ENCODE measurements at regions not wholly inside any gene's neighbourhood (a gene's known extent, or its start where the extent isn't known, plus 50 kb on each side); places are given as distances from the start of the nearest gene placed in this dataset.

DNA sequence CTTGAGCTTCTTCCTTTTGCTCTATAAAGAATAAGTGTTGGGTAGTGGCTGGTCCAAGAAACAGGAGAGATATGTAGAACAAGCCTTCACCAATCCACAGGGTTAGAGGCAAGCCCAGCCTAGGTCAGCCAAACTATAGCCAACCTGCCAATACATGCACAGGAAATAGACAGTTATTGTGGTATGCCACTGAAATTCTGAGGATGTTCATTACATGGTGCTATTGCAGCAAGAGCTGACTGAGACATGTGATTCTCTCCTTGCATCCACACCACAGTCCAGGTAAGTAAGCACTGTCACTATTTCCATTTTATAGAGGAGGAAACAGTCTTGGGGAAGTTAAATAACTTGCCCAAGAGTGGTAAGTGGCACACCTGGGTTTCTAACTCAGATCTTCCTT, 268.1 kb downstream of the NPIPA8 start:
- ChIA-PET POLR2A (no interaction called here), CTCF (no interaction called here)
- peaks cover 0 to 3% (median 0%) of the 10 kb centered on the region in 4 experiments for H3K27me3 ChIP-seq (replicated peaks in 1 of 4; ENCODE audit: control extremely low read depth in 1 of 4, control insufficient read depth in 3 of 4, insufficient read depth in 4 of 4, low read length in 3 of 4)
- no peak overlapping the region for H3K4me3 Mint-ChIP-seq
- H3K36me3 ChIP-seq (replicated peaks in 1 of 2; ENCODE audit: control extremely low read depth in 1 of 2, control insufficient read depth in 1 of 2, extremely low read depth in 1 of 2, insufficient read depth in 2 of 2, low read length in 1 of 2) = no peaks in the 10 kb centered on the region
- no peak overlapping the region for H3K4me3 ChIP-seq (ENCODE audit: control extremely low read depth in 1 of 5, extremely low read depth in 1 of 5, insufficient read depth in 1 of 5, low read depth in 2 of 5, low read length in 4 of 5)
- DNase-seq (no peak), ATAC-seq (ENCODE audit: low read depth) (no peak)
- H3K27ac Mint-ChIP-seq = no peak overlapping the region
- H3K4me2 ChIP-seq (replicated peaks; ENCODE audit: low read depth, low read length, poor library complexity, severe bottlenecking) = no peak overlapping the region
- intact Hi-C loops (cut with micrococcal nuclease) = no loop called here
- no peak overlapping the region for H3K27ac ChIP-seq (ENCODE audit: low read length in 2 of 2)
- H3K4me1 ChIP-seq (ENCODE audit: control insufficient read depth in 2 of 2, insufficient read depth in 2 of 2, low read length in 2 of 2) = no peaks in the 10 kb centered on the region
- TF ChIP-seq CTCF (IDR thresholded peaks at IDR 0.05) = no peak
- TF ChIP-seq EZH2 (IDR thresholded peaks at IDR 0.05; ENCODE audit: borderline replicate concordance, insufficient read depth, low read depth, low read length, poor library complexity, severe bottlenecking) = no peak
- no peaks in the 10 kb centered on the region for H4K20me1 ChIP-seq (ENCODE audit: control insufficient read depth, insufficient read depth, low read length, poor library complexity, severe bottlenecking)
- no peaks in the 10 kb centered on the region for H3K4me1 Mint-ChIP-seq
- H3K9me3 ChIP-seq (ENCODE audit: control extremely low read depth in 1 of 3, control insufficient read depth in 2 of 3, insufficient read depth in 1 of 3, low read length in 2 of 3) = no peaks in the 10 kb centered on the region
- H3K9ac ChIP-seq (ENCODE audit: low read length) = no peak overlapping the region
- peaks cover 3% of the 10 kb centered on the region for H3K27me3 Mint-ChIP-seq
- H3K79me2 ChIP-seq (ENCODE audit: control insufficient read depth, insufficient read depth, low read length) = no peaks in the 10 kb centered on the region
- H3K9me3 Mint-ChIP-seq (ENCODE audit: insufficient read depth) = peaks cover 13% of the 10 kb centered on the region
- H2AFZ ChIP-seq (ENCODE audit: insufficient read depth, low read depth, low read length, poor library complexity, severe bottlenecking) = no peak overlapping the region

GRCh38 chr16:18062713-18063112, 273.8 kb downstream of the NPIPA8 start:
- no peak overlapping the region for H3K4me3 Mint-ChIP-seq
- H3K4me3 ChIP-seq (ENCODE audit: control extremely low read depth in 1 of 5, extremely low read depth in 1 of 5, insufficient read depth in 1 of 5, low read depth in 2 of 5, low read length in 4 of 5) = no peak overlapping the region

More at GRCh38 chr16:18062713-18063112, 273.8 kb downstream of the NPIPA8 start:
- CTCF ChIA-PET = no interaction called here
- ATAC-seq (ENCODE audit: low read depth) = no peak
- Histone ChIP-seq H3K27me3 (replicated peaks in 1 of 4; ENCODE audit: control extremely low read depth in 1 of 4, control insufficient read depth in 3 of 4, insufficient read depth in 4 of 4, low read length in 3 of 4) (peaks cover 0 to 11% (median 3%) of the 10 kb centered on the region in 4 experiments), H3K4me2 (replicated peaks; ENCODE audit: low read depth, low read length, poor library complexity, severe bottlenecking) (no peak overlapping the region), H4K20me1 (ENCODE audit: control insufficient read depth, insufficient read depth, low read length, poor library complexity, severe bottlenecking) (no peaks in the 10 kb centered on the region), H3K36me3 (replicated peaks in 1 of 2; ENCODE audit: control extremely low read depth in 1 of 2, control insufficient read depth in 1 of 2, extremely low read depth in 1 of 2, insufficient read depth in 2 of 2, low read length in 1 of 2) (no peaks in the 10 kb centered on the region), H3K4me1 (ENCODE audit: control insufficient read depth in 2 of 2, insufficient read depth in 2 of 2, low read length in 2 of 2) (no peaks in the 10 kb centered on the region), H3K9me3 (ENCODE audit: control extremely low read depth in 1 of 3, control insufficient read depth in 2 of 3, insufficient read depth in 1 of 3, low read length in 2 of 3) (peaks cover 0 to 12% (median 0%) of the 10 kb centered on the region in 3 donors), H3K9ac (ENCODE audit: low read length) (no peak overlapping the region), H3K27ac (ENCODE audit: low read length in 2 of 2) (no peak overlapping the region), H3K79me2 (ENCODE audit: control insufficient read depth, insufficient read depth, low read length) (no peaks in the 10 kb centered on the region), H2AFZ (ENCODE audit: insufficient read depth, low read depth, low read length, poor library complexity, severe bottlenecking) (no peak overlapping the region)
- 28% methylated on average over 9 of the region's 9 CpGs for WGBS (ENCODE audit: insufficient coverage)
- H3K9me3 Mint-ChIP-seq (ENCODE audit: insufficient read depth) = peaks cover 9% of the 10 kb centered on the region
- H3K27me3 Mint-ChIP-seq = peaks cover 26% of the 10 kb centered on the region
- POLR2A ChIA-PET = interaction anchor here (0.6 kb wide), 1 partner anchor 1167 kb away, joined by 5 read pairs; no protein-coding TSS in a partner anchor
- no peaks in the 10 kb centered on the region for H3K4me1 Mint-ChIP-seq
- no peak overlapping the region for H3K27ac Mint-ChIP-seq
- intact Hi-C loops (cut with micrococcal nuclease) = no loop called here
- no peak for DNase-seq
- no peak for TF ChIP-seq CTCF (IDR thresholded peaks at IDR 0.05)
- TF ChIP-seq EZH2 (IDR thresholded peaks at IDR 0.05; ENCODE audit: borderline replicate concordance, insufficient read depth, low read depth, low read length, poor library complexity, severe bottlenecking) = no peak

Data from B cell (primary cell).